ENCODE measurements at regions not wholly inside any gene's neighbourhood (a gene's known extent, or its start where the extent isn't known, plus 50 kb on each side); places are given as distances from the start of the nearest gene placed in this dataset.
"Not testable (repeated sequence)": the region's sequence is repeated elsewhere in the genome, so short reads cannot be mapped to it uniquely, and the experiment has no call there.

- DNase-seq (ENCODE audit: low spot score), result no peak
Measured at GRCh38 chr2:106257830-106258229, 63.7 kb upstream of the UXS1 start.

GRCh38 chr2:106257135-106257534 is 63.0 kb upstream of the UXS1 start:
- DNase-seq (ENCODE audit: low spot score), result no peak

GRCh38 chr2:106249157-106249828 is 55.2 kb upstream of the UXS1 start:
- DNase-seq (ENCODE audit: low spot score), result not testable (repeated sequence)

GRCh38 chr2:106248548-106249151 is 54.5 kb upstream of the UXS1 start:
- DNase-seq (ENCODE audit: low spot score), result not testable (repeated sequence)

Measured in CD4-positive, alpha-beta T cell treated with Interleukin-6 at 100 ng/mL for 8 hours (primary cell).